Astrocyte of the hippocampus (primary cell): ENCODE measurements at regions not wholly inside any gene's neighbourhood (a gene's known extent, or its start where the extent isn't known, plus 50 kb on each side); places are given as distances from the start of the nearest gene placed in this dataset.

Experiments
- DNase-seq: peaks from one replicate; pipeline ENCODE4 v3.0.0; 2011; ENCODE audit warnings: low read depth, low spot score

DNA sequence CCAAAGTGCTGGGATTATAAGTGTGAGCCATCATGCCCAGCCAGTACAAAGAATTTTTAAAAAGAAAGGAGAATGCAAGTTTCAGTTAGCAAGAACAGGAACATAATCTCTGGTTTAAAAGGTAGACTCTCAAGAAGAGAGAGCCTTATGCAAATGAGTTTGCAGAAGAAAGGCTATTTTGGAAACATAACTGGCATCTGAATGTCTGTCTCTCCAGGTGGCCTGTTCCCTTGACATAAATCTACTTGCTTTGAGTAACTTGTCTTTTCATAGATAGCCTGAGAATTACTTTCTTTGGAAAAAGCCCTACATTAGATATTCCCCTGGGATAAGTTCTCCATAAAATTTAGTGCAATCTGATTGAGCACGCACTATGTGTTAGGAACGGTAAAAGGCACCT is 109.6 kb downstream of the ICOS start:
- no peak for DNase-seq

- no peak for DNase-seq
Measured at GRCh38 chr2:204049635-204050034, 113.1 kb downstream of the ICOS start.

GRCh38 chr2:204050681-204051080 is 114.1 kb downstream of the ICOS start:
- peak; percentile 3 for DNase-seq

- DNase-seq, result peak; percentile 4
Measured at GRCh38 chr2:204051476-204051875, 114.9 kb downstream of the ICOS start.

DNA sequence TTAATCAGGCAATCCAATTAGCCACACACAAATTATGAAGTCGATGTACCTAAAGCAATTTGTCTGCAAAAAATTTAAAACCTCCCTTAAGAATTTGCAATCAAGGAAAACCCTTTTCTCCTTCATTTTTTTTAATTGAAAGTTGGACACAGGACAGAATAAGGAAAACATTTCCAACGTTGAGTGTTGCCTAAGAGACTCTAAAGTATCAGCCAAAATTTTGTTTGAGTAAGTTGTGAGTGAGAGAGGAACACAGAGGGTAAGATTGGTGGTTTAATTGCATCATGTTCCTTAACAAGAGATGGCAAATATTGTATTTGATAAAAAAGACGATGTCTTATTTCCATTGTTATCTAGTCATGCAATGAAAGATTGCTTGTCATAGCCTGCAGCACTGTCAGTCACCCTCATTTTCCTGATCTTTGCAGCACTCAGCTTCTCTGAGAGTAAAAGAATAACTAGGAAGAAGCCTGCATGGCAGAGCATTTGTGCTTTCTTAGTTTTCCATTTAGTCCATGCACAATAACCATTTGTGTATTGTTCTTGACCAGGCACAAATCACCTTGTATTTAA is 115.5 kb downstream of the ICOS start:
- no peak for DNase-seq

DNA sequence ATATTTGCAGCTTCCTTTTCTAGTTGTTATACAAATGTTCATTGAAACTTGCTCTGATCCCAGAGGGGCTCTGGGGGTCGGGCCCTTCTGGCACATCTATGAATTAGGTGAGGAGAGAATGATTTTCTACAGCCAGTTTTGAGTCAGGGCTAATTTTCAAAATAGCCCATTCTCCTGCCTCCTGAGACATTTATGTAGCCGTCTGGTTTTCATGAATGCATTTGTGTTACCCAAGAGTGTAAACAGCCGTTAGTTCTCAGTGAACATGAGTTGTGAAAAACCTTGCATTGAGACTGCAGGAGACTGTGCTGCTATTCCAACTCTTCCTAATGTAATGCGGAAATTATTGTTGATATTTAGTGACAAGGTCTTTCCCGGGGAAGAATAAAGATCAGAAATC is 122.5 kb downstream of the ICOS start:
- DNase-seq, result no peak

DNA sequence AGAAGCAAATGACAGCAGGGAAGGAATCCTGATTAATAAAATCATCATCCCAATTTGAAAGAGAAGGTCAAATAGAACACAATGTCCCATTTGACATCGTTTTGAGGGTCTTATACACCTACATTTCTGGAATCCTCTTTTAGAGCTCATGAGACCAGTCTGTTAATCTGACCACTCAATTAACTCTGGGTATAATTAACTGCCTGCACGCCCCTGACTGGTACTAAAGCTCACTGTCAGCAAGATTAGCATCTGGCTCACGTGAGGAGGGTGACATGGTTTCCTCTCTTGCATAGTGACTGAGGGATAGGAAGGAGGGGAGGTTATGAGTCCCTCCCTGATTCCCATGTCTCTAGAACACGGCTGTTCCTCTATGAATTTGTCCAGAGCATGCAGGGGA is 124.3 kb downstream of the ICOS start:
- DNase-seq, result no peak

- no peak for DNase-seq
Measured at GRCh38 chr2:204061241-204061640, 124.7 kb downstream of the ICOS start.

- DNase-seq, result no peak
Measured at GRCh38 chr2:204064119-204064518, 127.6 kb downstream of the ICOS start.

DNA sequence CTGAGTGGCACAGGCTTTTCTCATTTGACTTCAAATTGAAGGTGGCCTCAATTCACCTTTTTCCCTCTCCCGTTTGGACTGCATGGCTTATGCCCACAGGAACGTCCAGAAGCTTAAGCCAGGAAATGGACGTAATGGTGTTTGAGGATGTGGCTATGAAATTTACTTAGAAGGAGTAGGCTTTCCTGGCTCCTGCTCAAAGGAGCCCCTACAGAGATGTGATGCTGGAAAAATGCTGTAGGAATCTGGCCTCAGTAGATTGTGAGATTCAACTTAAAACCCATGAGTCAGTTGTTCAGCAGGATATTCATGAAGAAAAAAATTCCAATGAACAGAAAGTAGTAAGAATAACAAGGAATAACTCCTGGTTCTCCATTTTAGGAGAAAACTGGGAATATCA is 129.0 kb downstream of the ICOS start:
- DNase-seq, result peak; percentile 2

DNA sequence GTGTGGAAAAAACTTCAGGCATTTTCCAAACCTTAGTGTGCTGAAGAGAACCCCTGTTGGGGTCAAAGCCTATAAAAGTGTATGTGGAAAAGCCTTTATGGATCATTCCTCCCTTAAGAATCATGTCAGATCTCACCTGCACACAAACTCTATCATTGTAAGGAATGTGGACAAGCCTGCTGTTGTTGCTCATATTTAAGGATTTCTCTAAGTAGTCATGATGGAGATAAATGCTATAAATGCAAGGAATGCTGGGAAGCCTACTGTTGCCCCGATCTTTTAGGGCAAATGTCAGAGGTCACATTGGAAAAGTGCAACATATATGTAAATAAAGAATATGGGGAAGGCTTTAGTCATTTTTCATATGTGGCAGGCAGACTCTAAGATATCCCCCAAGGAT is 129.5 kb downstream of the ICOS start:
- no peak for DNase-seq

DNA sequence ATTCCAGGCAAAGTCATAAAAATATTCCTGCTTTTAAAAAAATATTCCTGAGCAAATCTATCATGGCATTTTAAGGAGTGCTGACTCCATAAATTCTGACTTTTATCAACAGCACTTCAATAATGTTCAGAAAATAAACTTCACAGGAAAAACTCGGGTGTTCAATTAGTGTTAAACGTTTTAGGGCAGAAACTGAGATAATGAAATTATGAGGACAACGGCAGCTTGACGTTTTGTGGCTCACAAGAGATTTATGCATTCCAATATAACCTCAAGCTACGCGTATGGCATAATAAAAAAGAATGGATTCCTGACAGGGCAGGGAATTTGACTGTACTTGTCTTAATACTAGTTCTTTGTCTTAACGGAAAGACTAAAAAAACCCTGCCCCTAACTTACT is 133.2 kb downstream of the ICOS start:
- no peak for DNase-seq

GRCh38 chr2:204072443-204073324 is 136.1 kb downstream of the ICOS start:
- no peak for DNase-seq

- peak; percentile 10 for DNase-seq
Measured at GRCh38 chr2:204074456-204074855, 137.9 kb downstream of the ICOS start.

GRCh38 chr2:204078003-204078698 is 141.6 kb downstream of the ICOS start:
- DNase-seq, result peak; percentile 12

GRCh38 chr2:204081487-204082425 is 145.2 kb downstream of the ICOS start:
- DNase-seq, result no peak

DNA sequence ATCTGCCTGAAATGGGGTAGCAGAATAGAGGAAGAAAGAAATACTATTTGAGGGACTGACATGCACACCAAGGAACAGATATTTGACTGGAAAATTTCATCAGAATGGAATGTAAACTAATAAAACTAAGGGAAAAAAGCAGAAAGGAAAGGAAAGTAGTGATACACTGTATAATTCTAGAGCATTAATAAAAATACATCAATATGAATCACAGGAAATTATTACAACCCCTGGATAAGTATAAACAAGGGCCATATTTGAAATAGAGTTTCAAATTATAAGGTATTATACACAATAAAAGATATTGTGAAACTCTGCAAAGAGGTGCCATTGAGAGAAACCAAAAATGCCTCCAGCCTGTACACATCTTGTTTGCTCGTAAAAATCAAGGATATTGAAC is 149.6 kb downstream of the ICOS start:
- no peak for DNase-seq

GRCh38 chr2:204089105-204089504 is 152.5 kb downstream of the ICOS start:
- DNase-seq, result no peak

DNA sequence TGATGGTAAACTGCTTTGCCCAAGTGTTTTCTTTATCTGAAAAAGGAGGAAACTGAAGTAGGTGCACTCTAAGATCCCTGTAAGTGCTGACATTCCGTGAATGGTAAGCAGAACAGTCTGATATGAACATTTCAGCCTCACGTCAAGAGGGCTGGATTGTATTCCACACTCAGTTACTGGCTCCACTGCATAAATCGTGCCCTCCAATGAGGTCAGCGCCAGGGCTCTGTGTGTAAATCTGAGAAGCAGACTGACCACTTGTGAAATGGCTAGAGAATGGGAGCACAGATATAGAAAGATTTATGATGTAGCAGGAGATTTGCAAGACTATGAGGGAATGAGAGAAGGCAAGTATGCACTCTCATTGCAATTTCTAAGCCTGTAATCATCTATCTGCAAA is 153.0 kb downstream of the ICOS start:
- no peak for DNase-seq

DNA sequence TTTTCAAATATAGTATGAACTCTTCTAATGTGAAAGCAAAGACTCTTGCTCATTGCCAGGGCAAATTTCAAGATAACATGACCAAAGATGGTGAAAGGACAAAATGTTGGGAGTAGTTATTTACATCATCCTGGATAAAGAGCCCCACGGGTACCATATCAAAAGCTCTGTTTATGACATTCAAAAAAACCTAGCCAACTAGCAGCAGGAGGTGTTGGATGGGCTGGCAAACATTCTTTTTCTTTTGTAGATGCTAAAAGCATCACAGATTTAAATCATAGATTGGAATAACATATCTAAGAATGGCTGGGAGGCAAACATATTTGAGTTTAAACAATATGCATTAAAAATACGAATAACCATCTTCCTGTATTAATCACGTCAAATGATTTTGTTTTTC is 153.5 kb downstream of the ICOS start:
- no peak for DNase-seq

DNA sequence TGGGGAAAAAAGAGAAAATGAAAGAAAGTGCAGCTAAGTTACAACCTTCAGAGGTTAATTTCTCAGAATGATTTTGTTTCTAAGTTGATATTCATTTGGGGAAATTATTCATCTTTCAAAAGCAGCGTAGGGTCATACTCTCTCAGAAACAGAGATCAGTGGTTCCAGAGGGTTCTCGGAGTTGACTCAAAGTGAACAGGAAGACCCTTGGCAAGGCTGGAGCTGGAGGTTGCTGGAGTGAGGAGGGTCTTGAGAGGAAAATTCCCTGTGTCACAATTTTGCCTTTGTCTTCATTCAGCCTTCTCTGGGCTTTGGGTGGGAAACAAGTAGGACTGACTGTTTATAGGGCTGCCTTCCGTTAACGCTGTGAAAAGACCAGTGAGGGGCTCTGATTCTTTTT is 168.2 kb downstream of the ICOS start:
- no peak for DNase-seq

GRCh38 chr2:204108330-204108751 is 171.8 kb downstream of the ICOS start:
- peak; percentile 77 for DNase-seq
